ENCODE measurements at regions not wholly inside any gene's neighbourhood (a gene's known extent, or its start where the extent isn't known, plus 50 kb on each side); places are given as distances from the start of the nearest gene placed in this dataset.

DNA sequence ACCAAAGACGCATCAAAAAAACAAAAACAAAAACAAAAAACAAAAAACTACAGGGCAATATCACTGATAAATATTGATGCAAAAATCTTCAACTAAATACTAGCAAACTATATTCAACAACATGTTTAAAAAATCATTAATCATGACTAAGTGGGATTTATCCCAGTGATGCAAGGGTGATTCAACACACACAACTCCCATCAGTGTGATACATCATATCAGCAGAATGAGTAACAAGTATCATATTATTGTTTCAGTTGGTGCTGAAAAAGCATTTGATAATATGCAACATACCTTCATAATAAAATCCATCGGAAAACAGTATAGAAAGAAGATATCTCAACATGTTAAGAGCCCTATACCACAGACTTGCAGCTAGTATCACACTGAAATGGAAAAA, 953.0 kb downstream of the AMY1C start:
- no TSS peak for BruUV-seq (replicated peaks)
- no peak overlapping the region for H3K27ac ChIP-seq (ENCODE audit: low read depth, low read length, poor library complexity, severe bottlenecking)
- no peaks in the 10 kb centered on the region for H3K4me1 ChIP-seq (ENCODE audit: insufficient read depth, low read length, poor library complexity, severe bottlenecking)
- ChIA-PET POLR2A (ENCODE audit: low non-redundant PET) (no interaction called here), CTCF (no interaction called here)
- TF ChIP-seq, protein P1, sequence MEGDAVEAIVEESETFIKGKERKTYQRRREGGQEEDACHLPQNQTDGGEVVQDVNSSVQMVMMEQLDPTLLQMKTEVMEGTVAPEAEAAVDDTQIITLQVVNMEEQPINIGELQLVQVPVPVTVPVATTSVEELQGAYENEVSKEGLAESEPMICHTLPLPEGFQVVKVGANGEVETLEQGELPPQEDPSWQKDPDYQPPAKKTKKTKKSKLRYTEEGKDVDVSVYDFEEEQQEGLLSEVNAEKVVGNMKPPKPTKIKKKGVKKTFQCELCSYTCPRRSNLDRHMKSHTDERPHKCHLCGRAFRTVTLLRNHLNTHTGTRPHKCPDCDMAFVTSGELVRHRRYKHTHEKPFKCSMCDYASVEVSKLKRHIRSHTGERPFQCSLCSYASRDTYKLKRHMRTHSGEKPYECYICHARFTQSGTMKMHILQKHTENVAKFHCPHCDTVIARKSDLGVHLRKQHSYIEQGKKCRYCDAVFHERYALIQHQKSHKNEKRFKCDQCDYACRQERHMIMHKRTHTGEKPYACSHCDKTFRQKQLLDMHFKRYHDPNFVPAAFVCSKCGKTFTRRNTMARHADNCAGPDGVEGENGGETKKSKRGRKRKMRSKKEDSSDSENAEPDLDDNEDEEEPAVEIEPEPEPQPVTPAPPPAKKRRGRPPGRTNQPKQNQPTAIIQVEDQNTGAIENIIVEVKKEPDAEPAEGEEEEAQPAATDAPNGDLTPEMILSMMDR (conservative IDR thresholded peaks at IDR 0.05; ENCODE audit: low read depth, low read length) = no peak
- no peak for TF ChIP-seq EZH2 (IDR thresholded peaks at IDR 0.05; ENCODE audit: borderline replicate concordance, low read depth, low read length, poor library complexity, severe bottlenecking)
- no peaks in the 10 kb centered on the region for H3K27me3 ChIP-seq (replicated peaks; ENCODE audit: insufficient read depth, low read depth, low read length, poor library complexity)
- H3K4me3 ChIP-seq (ENCODE audit: low read depth, low read length, poor library complexity, severe bottlenecking) = no peak overlapping the region
- intact Hi-C loops (cut with micrococcal nuclease; ENCODE audit: unreplicated experiment) = no loop called here
- no peak for DNase-seq (ENCODE audit: low spot score)
- H3K9me3 ChIP-seq (ENCODE audit: low read depth, low read length, poor library complexity, severe bottlenecking) = no peaks in the 10 kb centered on the region
- no peaks in the 10 kb centered on the region for H3K36me3 ChIP-seq (ENCODE audit: insufficient read depth, low read length, poor library complexity, severe bottlenecking)

DNA sequence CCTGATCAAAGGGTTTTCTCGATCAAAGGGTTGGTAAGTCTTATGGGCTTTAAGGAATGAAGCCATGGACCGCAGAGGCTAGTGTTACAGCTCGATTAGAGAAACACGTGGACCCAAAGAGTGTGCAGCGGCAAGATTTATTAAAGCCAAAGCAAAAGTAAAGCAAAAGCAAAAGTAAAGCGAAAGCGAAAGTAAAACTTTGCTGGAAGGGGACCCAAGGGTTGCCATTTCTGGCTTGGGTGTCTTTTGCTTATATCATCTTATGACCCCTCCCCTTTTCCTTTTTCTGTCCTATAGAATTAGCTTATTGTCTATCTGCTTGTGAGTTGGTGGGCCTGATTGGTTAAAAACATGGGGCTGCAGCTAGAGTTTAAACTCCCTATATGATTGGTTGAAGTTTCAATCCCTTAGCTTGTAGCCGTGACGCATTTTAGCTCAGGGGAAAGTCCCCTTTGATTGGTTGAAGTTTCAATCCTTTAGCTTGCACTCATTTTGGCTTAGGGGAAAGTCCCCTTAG, 957.0 kb downstream of the AMY1C start:
- Histone ChIP-seq H3K9me3 (ENCODE audit: low read depth, low read length, poor library complexity, severe bottlenecking) (peaks cover 7% of the 10 kb centered on the region), H3K27me3 (replicated peaks; ENCODE audit: insufficient read depth, low read depth, low read length, poor library complexity) (no peaks in the 10 kb centered on the region), H3K27ac (ENCODE audit: low read depth, low read length, poor library complexity, severe bottlenecking) (no peak overlapping the region), H3K4me3 (ENCODE audit: low read depth, low read length, poor library complexity, severe bottlenecking) (no peak overlapping the region), H3K4me1 (ENCODE audit: insufficient read depth, low read length, poor library complexity, severe bottlenecking) (no peaks in the 10 kb centered on the region), H3K36me3 (ENCODE audit: insufficient read depth, low read length, poor library complexity, severe bottlenecking) (no peaks in the 10 kb centered on the region)
- intact Hi-C loops (cut with micrococcal nuclease; ENCODE audit: unreplicated experiment) = no loop called here
- DNase-seq (ENCODE audit: low spot score) = no peak
- no peak for TF ChIP-seq EZH2 (IDR thresholded peaks at IDR 0.05; ENCODE audit: borderline replicate concordance, low read depth, low read length, poor library complexity, severe bottlenecking)
- TF ChIP-seq, protein P1 (conservative IDR thresholded peaks at IDR 0.05; ENCODE audit: low read depth, low read length) = no peak
- ChIA-PET POLR2A (ENCODE audit: low non-redundant PET) (no interaction called here), CTCF (no interaction called here)
- no TSS peak for BruUV-seq (replicated peaks)

DNA sequence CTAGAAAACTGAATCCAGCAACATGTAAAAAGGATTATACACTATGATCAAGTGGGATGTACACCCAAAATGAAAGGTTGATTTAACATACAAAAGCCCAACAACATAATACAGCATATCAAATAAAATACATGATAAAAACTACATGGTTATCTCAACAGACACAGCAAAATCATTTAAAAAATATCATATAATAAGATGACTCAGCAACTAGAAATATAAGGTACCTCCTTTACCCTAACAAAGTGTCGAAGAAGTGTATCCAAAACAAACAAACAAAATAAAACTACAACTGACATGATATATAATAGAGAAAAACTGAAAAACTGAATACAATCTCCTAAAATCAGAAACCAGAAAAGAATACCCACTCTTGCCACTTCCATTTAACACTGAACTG, 969.1 kb downstream of the AMY1C start:
- intact Hi-C loops (cut with micrococcal nuclease; ENCODE audit: unreplicated experiment) = no loop called here

More for the DNA sequence above, 969.1 kb downstream of the AMY1C start:
- no peaks in the 10 kb centered on the region for H3K4me1 ChIP-seq (ENCODE audit: insufficient read depth, low read length, poor library complexity, severe bottlenecking)
- H3K36me3 ChIP-seq (ENCODE audit: insufficient read depth, low read length, poor library complexity, severe bottlenecking) = no peaks in the 10 kb centered on the region
- H3K27me3 ChIP-seq (replicated peaks; ENCODE audit: insufficient read depth, low read depth, low read length, poor library complexity) = no peaks in the 10 kb centered on the region
- ChIA-PET POLR2A (ENCODE audit: low non-redundant PET) (no interaction called here), CTCF (no interaction called here)
- no peak for DNase-seq (ENCODE audit: low spot score)
- H3K27ac ChIP-seq (ENCODE audit: low read depth, low read length, poor library complexity, severe bottlenecking) = no peak overlapping the region
- no peak overlapping the region for H3K4me3 ChIP-seq (ENCODE audit: low read depth, low read length, poor library complexity, severe bottlenecking)
- H3K9me3 ChIP-seq (ENCODE audit: low read depth, low read length, poor library complexity, severe bottlenecking) = no peaks in the 10 kb centered on the region
- no TSS peak for BruUV-seq (replicated peaks)
- TF ChIP-seq, protein P1 (conservative IDR thresholded peaks at IDR 0.05; ENCODE audit: low read depth, low read length) = no peak
- TF ChIP-seq EZH2 (IDR thresholded peaks at IDR 0.05; ENCODE audit: borderline replicate concordance, low read depth, low read length, poor library complexity, severe bottlenecking) = no peak

Measured in A673 (cell line).